ENCODE measurements at regions not wholly inside any gene's neighbourhood (a gene's known extent, or its start where the extent isn't known, plus 50 kb on each side); places are given as distances from the start of the nearest gene placed in this dataset.

GRCh38 chr15:95292785-95293450 is 1037.6 kb upstream of the NR2F2 start:
- no peak for DNase-seq (ENCODE audit: low read depth)
- no peak overlapping the region for H3K4me3 ChIP-seq (ENCODE audit: low read length)
- TF ChIP-seq, protein P1, sequence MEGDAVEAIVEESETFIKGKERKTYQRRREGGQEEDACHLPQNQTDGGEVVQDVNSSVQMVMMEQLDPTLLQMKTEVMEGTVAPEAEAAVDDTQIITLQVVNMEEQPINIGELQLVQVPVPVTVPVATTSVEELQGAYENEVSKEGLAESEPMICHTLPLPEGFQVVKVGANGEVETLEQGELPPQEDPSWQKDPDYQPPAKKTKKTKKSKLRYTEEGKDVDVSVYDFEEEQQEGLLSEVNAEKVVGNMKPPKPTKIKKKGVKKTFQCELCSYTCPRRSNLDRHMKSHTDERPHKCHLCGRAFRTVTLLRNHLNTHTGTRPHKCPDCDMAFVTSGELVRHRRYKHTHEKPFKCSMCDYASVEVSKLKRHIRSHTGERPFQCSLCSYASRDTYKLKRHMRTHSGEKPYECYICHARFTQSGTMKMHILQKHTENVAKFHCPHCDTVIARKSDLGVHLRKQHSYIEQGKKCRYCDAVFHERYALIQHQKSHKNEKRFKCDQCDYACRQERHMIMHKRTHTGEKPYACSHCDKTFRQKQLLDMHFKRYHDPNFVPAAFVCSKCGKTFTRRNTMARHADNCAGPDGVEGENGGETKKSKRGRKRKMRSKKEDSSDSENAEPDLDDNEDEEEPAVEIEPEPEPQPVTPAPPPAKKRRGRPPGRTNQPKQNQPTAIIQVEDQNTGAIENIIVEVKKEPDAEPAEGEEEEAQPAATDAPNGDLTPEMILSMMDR (conservative IDR thresholded peaks at IDR 0.05; ENCODE audit: low read length), result no peak

GRCh38 chr15:95293456-95294031 is 1037.0 kb upstream of the NR2F2 start:
- no peak overlapping the region for H3K4me3 ChIP-seq (ENCODE audit: low read length)
- TF ChIP-seq, protein P1 (conservative IDR thresholded peaks at IDR 0.05; ENCODE audit: low read length), result no peak
- DNase-seq (ENCODE audit: low read depth), result no peak

- DNase-seq (ENCODE audit: low read depth), result peak; percentile 14
- H3K4me3 ChIP-seq (ENCODE audit: low read length), result no peak overlapping the region
These were observed 1035.1 kb upstream of the NR2F2 start for GRCh38 chr15:95295363-95295762.

GRCh38 chr15:95295896-95296625 is 1034.4 kb upstream of the NR2F2 start:
- TF ChIP-seq, protein P1 (conservative IDR thresholded peaks at IDR 0.05; ENCODE audit: low read length), result no peak
- peak; percentile 60 for DNase-seq (ENCODE audit: low read depth)
- H3K4me3 ChIP-seq (ENCODE audit: low read length), result no peak overlapping the region

More at GRCh38 chr15:95295363-95295762, 1035.1 kb upstream of the NR2F2 start:
- TF ChIP-seq, protein P1 (conservative IDR thresholded peaks at IDR 0.05; ENCODE audit: low read length), result no peak

GRCh38 chr15:95296643-95297042 is 1033.9 kb upstream of the NR2F2 start:
- TF ChIP-seq, protein P1 (conservative IDR thresholded peaks at IDR 0.05; ENCODE audit: low read length), result no peak
- no peak for DNase-seq (ENCODE audit: low read depth)
- no peak overlapping the region for H3K4me3 ChIP-seq (ENCODE audit: low read length)

- TF ChIP-seq, protein P1 (conservative IDR thresholded peaks at IDR 0.05; ENCODE audit: low read length), result no peak
- H3K4me3 ChIP-seq (ENCODE audit: low read length), result no peak overlapping the region
- DNase-seq (ENCODE audit: low read depth), result no peak
These were observed 1031.8 kb upstream of the NR2F2 start for GRCh38 chr15:95298729-95299128.

All from AG10803 (cell line).